WI38 (cell line): ENCODE measurements at regions not wholly inside any gene's neighbourhood (a gene's known extent, or its start where the extent isn't known, plus 50 kb on each side); places are given as distances from the start of the nearest gene placed in this dataset.

Source experiments
- H3K4me3 ChIP-seq: 2 replicates; pipeline ENCODE4 v1.5.1; 2011; ENCODE audit warnings: low read depth, mild to moderate bottlenecking, control low read depth, low read length
- CTCF ChIP-seq: IDR thresholded peaks from 2 replicates; pipeline ENCODE4 v1.5.1; 2012; ENCODE audit warnings: low read depth, mild to moderate bottlenecking, control low read depth, low read length

- TF ChIP-seq CTCF: no peak
- H3K4me3 ChIP-seq: no peak overlapping the region
Measured at GRCh38 chr2:41910126-41910525, 137.7 kb upstream of the PKDCC start.

GRCh38 chr2:41911033-41911432 is 136.8 kb upstream of the PKDCC start:
- TF ChIP-seq CTCF: no peak

GRCh38 chr2:41912337-41912736 is 135.5 kb upstream of the PKDCC start:
- no peak for TF ChIP-seq CTCF
- no peak overlapping the region for H3K4me3 ChIP-seq

More at GRCh38 chr2:41911033-41911432, 136.8 kb upstream of the PKDCC start:
- H3K4me3 ChIP-seq: no peak overlapping the region

GRCh38 chr2:41912776-41913175 is 135.0 kb upstream of the PKDCC start:
- TF ChIP-seq CTCF: no peak
- H3K4me3 ChIP-seq: no peak overlapping the region

- H3K4me3 ChIP-seq: no peak overlapping the region
- no peak for TF ChIP-seq CTCF
Measured at GRCh38 chr2:41913311-41913710, 134.5 kb upstream of the PKDCC start.

- no peak for TF ChIP-seq CTCF
- no peak overlapping the region for H3K4me3 ChIP-seq
Measured at GRCh38 chr2:41913921-41914609, 133.8 kb upstream of the PKDCC start.

GRCh38 chr2:41914936-41915335 is 132.9 kb upstream of the PKDCC start:
- H3K4me3 ChIP-seq: no peak overlapping the region
- no peak for TF ChIP-seq CTCF
